ENCODE measurements at regions not wholly inside any gene's neighbourhood (a gene's known extent, or its start where the extent isn't known, plus 50 kb on each side); places are given as distances from the start of the nearest gene placed in this dataset.
"Not testable (repeated sequence)": the region's sequence is repeated elsewhere in the genome, so short reads cannot be mapped to it uniquely, and the experiment has no call there.

- DNase-seq (ENCODE audit: low spot score), result no peak
Measured at GRCh38 chr15:81723113-81723651, 322.6 kb downstream of the MEX3B start.

- DNase-seq (ENCODE audit: low spot score), result not testable (repeated sequence)
Measured at GRCh38 chr15:81716468-81716867, 329.4 kb downstream of the MEX3B start.

- DNase-seq (ENCODE audit: low spot score), result no peak
Measured at GRCh38 chr15:81710328-81710727, 335.5 kb downstream of the MEX3B start.

- DNase-seq (ENCODE audit: low spot score), result not testable (repeated sequence)
Measured at GRCh38 chr15:81706816-81707346, 332.9 kb upstream of the TMC3 start.

GRCh38 chr15:81705727-81706126, 331.7 kb upstream of the TMC3 start:
- not testable (repeated sequence) for DNase-seq (ENCODE audit: low spot score)

GRCh38 chr15:81686021-81686420, 312.0 kb upstream of the TMC3 start:
- DNase-seq (ENCODE audit: low spot score), result no peak

- DNase-seq (ENCODE audit: low spot score), result no peak
Measured at GRCh38 chr15:81685237-81685636, 311.2 kb upstream of the TMC3 start.

- no peak for DNase-seq (ENCODE audit: low spot score)
Measured at GRCh38 chr15:81680829-81681228, 306.8 kb upstream of the TMC3 start.

- no peak for DNase-seq (ENCODE audit: low spot score)
Measured at GRCh38 chr15:81666839-81667238, 292.8 kb upstream of the TMC3 start.

GRCh38 chr15:81660976-81661375, 287.0 kb upstream of the TMC3 start:
- DNase-seq (ENCODE audit: low spot score), result no peak

- DNase-seq (ENCODE audit: low spot score), result no peak
Measured at GRCh38 chr15:81653259-81653658, 279.2 kb upstream of the TMC3 start.

GRCh38 chr15:81645470-81645869, 271.5 kb upstream of the TMC3 start:
- no peak for DNase-seq (ENCODE audit: low spot score)

- DNase-seq (ENCODE audit: low spot score), result no peak
Measured at GRCh38 chr15:81643771-81644170, 269.8 kb upstream of the TMC3 start.

GRCh38 chr15:81642451-81642990, 268.5 kb upstream of the TMC3 start:
- no peak for DNase-seq (ENCODE audit: low spot score)

GRCh38 chr15:81636064-81636463, 262.1 kb upstream of the TMC3 start:
- not testable (repeated sequence) for DNase-seq (ENCODE audit: low spot score)

GRCh38 chr15:81633889-81634288, 259.9 kb upstream of the TMC3 start:
- no peak for DNase-seq (ENCODE audit: low spot score)

- DNase-seq (ENCODE audit: low spot score), result no peak
Measured at GRCh38 chr15:81625896-81626295, 251.9 kb upstream of the TMC3 start.

- DNase-seq (ENCODE audit: low spot score), result no peak
Measured at GRCh38 chr15:81619002-81619401, 245.0 kb upstream of the TMC3 start.

- DNase-seq (ENCODE audit: low spot score), result no peak
Measured at GRCh38 chr15:81612631-81613030, 238.6 kb upstream of the TMC3 start.

GRCh38 chr15:81611679-81612078, 237.7 kb upstream of the TMC3 start:
- DNase-seq (ENCODE audit: low spot score), result no peak

GRCh38 chr15:81608309-81608829, 234.4 kb upstream of the TMC3 start:
- DNase-seq (ENCODE audit: low spot score), result no peak

GRCh38 chr15:81604713-81605112, 230.7 kb upstream of the TMC3 start:
- DNase-seq (ENCODE audit: low spot score), result no peak

- DNase-seq (ENCODE audit: low spot score), result no peak
Measured at GRCh38 chr15:81596159-81596865, 222.3 kb upstream of the TMC3 start.

Data from globus pallidus (tissue), 1 donor.